ENCODE measurements at regions not wholly inside any gene's neighbourhood (a gene's known extent, or its start where the extent isn't known, plus 50 kb on each side); places are given as distances from the start of the nearest gene placed in this dataset.

DNA sequence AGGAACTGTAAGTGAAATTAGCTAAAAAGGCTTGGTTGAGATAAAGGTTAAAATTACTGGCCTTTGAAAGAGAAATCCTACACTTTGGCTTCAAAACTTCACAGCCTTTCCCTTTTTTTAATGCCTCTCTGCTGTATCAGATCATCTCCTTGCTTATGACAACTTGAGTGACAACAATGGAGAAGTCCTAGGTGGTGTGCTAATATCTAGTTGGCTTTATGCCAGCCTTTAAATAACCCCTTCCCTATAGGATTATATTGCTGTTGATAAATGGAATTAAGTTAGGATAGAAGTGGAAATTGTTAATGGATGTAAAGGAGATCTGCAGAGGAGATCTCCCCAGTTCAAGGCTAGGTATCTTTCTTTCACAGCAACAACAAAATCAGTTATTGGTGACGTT, 130.2 kb upstream of the ATP1B1 start:
- ATAC-seq (ENCODE audit: low FRiP score in 2 of 2) = no peak
- Histone ChIP-seq H3K27ac (no peak overlapping the region), H3K36me3 (no peaks in the 10 kb centered on the region), H3K4me1 (peaks cover 0 to 27% (median 1%) of the 10 kb centered on the region in 4 donors), H3K9me3 (no peaks in the 10 kb centered on the region), H3K4me3 (no peak overlapping the region), H3K27me3 (no peaks in the 10 kb centered on the region)
- no peak for TF ChIP-seq POLR2AphosphoS5 (IDR thresholded peaks at IDR 0.05)
- TF ChIP-seq, protein P1, sequence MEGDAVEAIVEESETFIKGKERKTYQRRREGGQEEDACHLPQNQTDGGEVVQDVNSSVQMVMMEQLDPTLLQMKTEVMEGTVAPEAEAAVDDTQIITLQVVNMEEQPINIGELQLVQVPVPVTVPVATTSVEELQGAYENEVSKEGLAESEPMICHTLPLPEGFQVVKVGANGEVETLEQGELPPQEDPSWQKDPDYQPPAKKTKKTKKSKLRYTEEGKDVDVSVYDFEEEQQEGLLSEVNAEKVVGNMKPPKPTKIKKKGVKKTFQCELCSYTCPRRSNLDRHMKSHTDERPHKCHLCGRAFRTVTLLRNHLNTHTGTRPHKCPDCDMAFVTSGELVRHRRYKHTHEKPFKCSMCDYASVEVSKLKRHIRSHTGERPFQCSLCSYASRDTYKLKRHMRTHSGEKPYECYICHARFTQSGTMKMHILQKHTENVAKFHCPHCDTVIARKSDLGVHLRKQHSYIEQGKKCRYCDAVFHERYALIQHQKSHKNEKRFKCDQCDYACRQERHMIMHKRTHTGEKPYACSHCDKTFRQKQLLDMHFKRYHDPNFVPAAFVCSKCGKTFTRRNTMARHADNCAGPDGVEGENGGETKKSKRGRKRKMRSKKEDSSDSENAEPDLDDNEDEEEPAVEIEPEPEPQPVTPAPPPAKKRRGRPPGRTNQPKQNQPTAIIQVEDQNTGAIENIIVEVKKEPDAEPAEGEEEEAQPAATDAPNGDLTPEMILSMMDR (IDR thresholded peaks at IDR 0.05) = no peak
- no peak for DNase-seq
- 77 to 83% methylated on average over 1 of the region's 1 CpG for WGBS, 2 donors

DNA sequence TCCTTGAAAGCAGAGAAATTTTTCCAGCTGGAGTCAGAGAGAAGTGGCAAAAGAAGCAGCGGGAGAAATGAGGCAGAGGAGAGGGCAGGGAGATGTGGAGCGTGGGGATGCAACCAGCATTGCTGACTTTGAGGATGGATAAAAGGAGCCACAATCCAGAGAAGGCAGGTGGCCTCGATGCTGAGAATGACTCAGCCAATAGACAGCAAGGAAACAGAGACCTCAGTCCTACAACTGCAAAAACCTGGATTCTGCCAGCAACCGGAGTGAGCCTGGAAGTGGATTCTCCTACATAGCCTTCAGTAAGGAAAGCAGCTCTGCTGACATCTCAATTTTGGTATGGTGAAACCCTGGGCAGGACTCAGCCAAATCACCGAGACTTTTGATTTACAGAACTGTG, 128.9 kb upstream of the ATP1B1 start:
- WGBS, 2 donors = 78 to 85% methylated on average over 5 of the region's 5 CpGs
- TF ChIP-seq POLR2A (IDR thresholded peaks at IDR 0.05) (no peak), POLR2AphosphoS5 (IDR thresholded peaks at IDR 0.05) (no peak), EP300 (IDR thresholded peaks at IDR 0.05) (no peak)
- TF ChIP-seq, protein P1 (IDR thresholded peaks at IDR 0.05) = no peak
- H3K4me3 ChIP-seq = no peak overlapping the region
- ATAC-seq (ENCODE audit: low FRiP score in 2 of 2) (no peak), DNase-seq (no peak)
- H3K27ac ChIP-seq = no peak overlapping the region
- peaks cover 0 to 18% (median 1%) of the 10 kb centered on the region in 4 donors for H3K4me1 ChIP-seq
- no peaks in the 10 kb centered on the region for H3K36me3 ChIP-seq
- no peaks in the 10 kb centered on the region for H3K27me3 ChIP-seq
- H3K9me3 ChIP-seq = no peaks in the 10 kb centered on the region

DNA sequence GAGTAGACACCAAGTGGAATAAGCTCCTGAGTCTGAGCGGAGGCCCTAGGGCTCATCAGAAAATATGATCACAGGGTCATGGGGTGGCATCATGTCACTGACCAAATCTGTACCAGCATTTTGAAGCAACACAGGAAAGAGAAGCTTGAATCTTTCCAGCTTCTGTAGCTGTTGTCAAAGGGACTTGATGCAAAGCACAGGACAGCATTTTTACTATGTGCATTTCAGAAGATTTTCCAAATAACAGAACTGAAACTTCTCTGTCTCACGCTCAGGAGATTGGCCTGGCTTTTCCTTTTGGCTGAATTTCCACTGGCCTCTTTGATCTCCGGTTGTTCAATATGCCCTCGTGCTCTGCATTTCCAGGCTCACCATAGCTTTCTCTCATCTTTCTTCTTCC, 127.2 kb upstream of the ATP1B1 start:
- ATAC-seq (ENCODE audit: low FRiP score in 2 of 2) (peak in 1 of 2 donors; percentile 44), DNase-seq (no peak)
- Histone ChIP-seq H3K4me1 (peaks cover 0 to 8% (median 1%) of the 10 kb centered on the region in 4 donors), H3K4me3 (no peak overlapping the region), H3K9me3 (no peaks in the 10 kb centered on the region), H3K36me3 (no peaks in the 10 kb centered on the region), H3K27me3 (no peaks in the 10 kb centered on the region), H3K27ac (no peak overlapping the region)
- WGBS, 2 donors = 57 to 61% methylated on average over 4 of the region's 4 CpGs
- TF ChIP-seq POLR2AphosphoS5 (IDR thresholded peaks at IDR 0.05) = no peak
- TF ChIP-seq EP300 (IDR thresholded peaks at IDR 0.05) = no peak
- TF ChIP-seq, protein P1 (IDR thresholded peaks at IDR 0.05) = no peak
- TF ChIP-seq POLR2A (IDR thresholded peaks at IDR 0.05) = no peak

DNA sequence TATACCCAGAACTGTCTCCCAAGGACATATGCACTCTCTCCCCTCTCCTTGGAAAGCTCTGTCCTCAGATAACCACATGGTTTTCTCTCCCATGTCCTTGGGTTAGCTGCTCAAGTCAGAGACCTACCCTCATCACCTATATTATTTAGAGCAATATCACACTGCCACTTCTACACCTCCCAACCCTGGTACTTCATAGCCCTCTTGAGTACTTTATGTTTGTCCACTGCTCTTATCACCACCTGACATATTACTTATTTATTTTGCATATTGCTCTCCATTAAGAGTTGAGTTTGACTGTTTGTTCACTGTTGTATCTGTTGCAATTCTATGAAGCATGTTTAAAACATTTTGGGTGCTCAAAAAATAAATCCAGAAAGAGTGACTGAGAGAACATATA, 126.3 kb upstream of the ATP1B1 start:
- H3K4me3 ChIP-seq = no peak overlapping the region
- no peaks in the 10 kb centered on the region for H3K27me3 ChIP-seq
- H3K27ac ChIP-seq = no peak overlapping the region
- H3K4me1 ChIP-seq = peaks cover 0 to 8% (median 1%) of the 10 kb centered on the region in 4 donors
- H3K9me3 ChIP-seq = no peaks in the 10 kb centered on the region
- DNase-seq (no peak), ATAC-seq (ENCODE audit: low FRiP score in 2 of 2) (peak; percentile 42 to 59)
- TF ChIP-seq EP300 (IDR thresholded peaks at IDR 0.05) (peak in 1 of 4 donors; percentile 60), POLR2A (IDR thresholded peaks at IDR 0.05) (no peak)
- H3K36me3 ChIP-seq = no peaks in the 10 kb centered on the region

DNA sequence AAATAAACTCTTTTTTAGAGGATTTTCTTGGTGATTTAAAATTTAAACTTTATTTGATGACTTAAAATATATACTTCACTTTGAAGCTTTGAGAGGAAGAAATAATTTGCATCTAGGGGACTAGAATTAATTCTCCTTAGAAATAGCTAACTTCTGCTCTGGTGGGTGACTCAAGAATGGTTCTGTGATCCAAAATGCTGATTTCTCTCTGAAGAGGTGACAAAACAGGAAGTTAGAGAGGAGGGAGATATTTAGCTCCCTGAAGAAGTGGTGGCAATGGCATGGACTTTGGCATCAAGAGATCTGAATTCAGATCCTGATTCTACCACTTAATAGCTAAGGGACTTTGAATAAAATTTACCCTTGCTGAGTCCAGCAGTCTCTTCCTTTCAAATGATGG, 125.8 kb upstream of the ATP1B1 start:
- no peaks in the 10 kb centered on the region for H3K9me3 ChIP-seq
- H3K4me3 ChIP-seq = no peak overlapping the region
- no peak for DNase-seq
- H3K4me1 ChIP-seq = peaks cover 0 to 8% (median 1%) of the 10 kb centered on the region in 4 donors
- H3K27me3 ChIP-seq = no peaks in the 10 kb centered on the region
- ATAC-seq (ENCODE audit: low FRiP score in 2 of 2) = no peak
- no peak for TF ChIP-seq EP300 (IDR thresholded peaks at IDR 0.05)
- TF ChIP-seq, protein P1 (IDR thresholded peaks at IDR 0.05) = no peak
- TF ChIP-seq POLR2A (IDR thresholded peaks at IDR 0.05) = no peak
- TF ChIP-seq POLR2AphosphoS5 (IDR thresholded peaks at IDR 0.05) = no peak
- H3K27ac ChIP-seq = no peak overlapping the region
- H3K36me3 ChIP-seq = no peaks in the 10 kb centered on the region

Data from upper lobe of left lung (tissue), 6 donors.